Endothelial cell of umbilical vein (primary cell): ENCODE measurements at regions not wholly inside any gene's neighbourhood (a gene's known extent, or its start where the extent isn't known, plus 50 kb on each side); places are given as distances from the start of the nearest gene placed in this dataset.

Experiments
- BruUV-seq: library from RNA; stranded (reverse); fragments of 400-500 nt; replicated peaks from 2 replicates; lab custom pipeline; 2021; lab: Mats Ljungman, UMichigan
- CTCF ChIA-PET: fragments of 300-600, 350-600 bp; sonication (Branson Sonifier 250); formaldehyde crosslinking; loops from one replicate; lab custom pipeline; 2021; ENCODE audit warnings: antibody characterized with exemption, inconsistent platforms; lab: Charles Lee
- POLR2A ChIA-PET: fragments of 300-600, 350-600 bp; sonication (Branson Sonifier 250); formaldehyde crosslinking; loops from one replicate; lab custom pipeline; 2021; ENCODE audit warnings: antibody characterized with exemption, inconsistent platforms; lab: Charles Lee
- DNase-seq: peaks from one replicate; pipeline ENCODE4 v3.0.0-alpha.2; 2011; ENCODE audit warnings: low read depth, low spot score
- FAIRE-seq: peaks from 2 replicates; lab custom pipeline; 2011; peaks lifted over from hg19 to GRCh38; lab: Jason Lieb, UNC
- H2AFZ ChIP-seq: 2 replicates; pipeline ENCODE4 v1.6.0; 2012; ENCODE audit warnings: low read depth, low read length, control low read depth, inconsistent platforms
- H3K27ac ChIP-seq: 2 replicates; pipeline ENCODE4 v1.5.1; 2011; ENCODE audit warnings: low read depth, mild to moderate bottlenecking, control low read depth, low read length, moderate library complexity; ENCODE audit not compliant: insufficient read depth
- H3K27me3 ChIP-seq, 2 experiments: 2 replicates each; pipeline versions ENCODE4 v1.6.0 to v1.6.1; 2011; ENCODE audit warnings: low read length in 2 of 2, mixed read lengths in 1 of 2; ENCODE audit not compliant: control insufficient read depth in 2 of 2, insufficient read depth in 2 of 2
- H3K36me3 ChIP-seq, 2 experiments: 2 replicates in 1 of 2; 3 replicates in 1 of 2; pipeline ENCODE4 v1.5.1; 2011; ENCODE audit warnings: low read length in 2 of 2, mild to moderate bottlenecking in 1 of 2, moderate library complexity in 1 of 2; ENCODE audit not compliant: control insufficient read depth in 2 of 2, insufficient read depth in 2 of 2; ENCODE audit errors: extremely low read depth in 1 of 2
- H3K4me1 ChIP-seq: 3 replicates; pipeline ENCODE4 v1.5.1; 2011; ENCODE audit warnings: mild to moderate bottlenecking, low read length; ENCODE audit not compliant: control insufficient read depth, insufficient read depth; ENCODE audit errors: extremely low read depth
- H3K4me2 ChIP-seq: 2 replicates; pipeline ENCODE4 v1.6.1; 2011; ENCODE audit warnings: low read length, control low read depth, mixed read lengths; ENCODE audit not compliant: insufficient read depth
- H3K4me3 ChIP-seq, 3 experiments: fragments of 200-600 bp in 1 of 3; sonication (generic), shearing (Covaris generic) in 1 of 3; replicated peaks in 1 of 3; 2 replicates each; pipeline ENCODE4 v1.5.1; 2011 to 2016; ENCODE audit warnings: control low read depth in 3 of 3, low read length in 3 of 3, mild to moderate bottlenecking in 2 of 3, inconsistent platforms in 1 of 3, low read depth in 1 of 3, moderate library complexity in 1 of 3; ENCODE audit not compliant: insufficient read depth in 1 of 3
- H3K79me2 ChIP-seq: 2 replicates; pipeline ENCODE4 v1.6.0; 2012; ENCODE audit warnings: low read length, inconsistent platforms; ENCODE audit not compliant: control insufficient read depth, insufficient read depth
- H3K9ac ChIP-seq: replicated peaks from 2 replicates; pipeline ENCODE3; 2011; ENCODE audit warnings: low read length, control low read depth; ENCODE audit not compliant: insufficient read depth; ENCODE audit errors: extremely low read depth
- H3K9me1 ChIP-seq: replicated peaks from 3 replicates; pipeline ENCODE4 v1.6.0; 2011; ENCODE audit warnings: mild to moderate bottlenecking, low read length; ENCODE audit not compliant: control insufficient read depth, insufficient read depth; ENCODE audit errors: extremely low read depth
- H3K9me3 ChIP-seq: replicated peaks from 2 replicates; pipeline ENCODE4 v1.5.1; 2012; ENCODE audit warnings: low read length, inconsistent platforms; ENCODE audit not compliant: control insufficient read depth, insufficient read depth
- H4K20me1 ChIP-seq: replicated peaks from 2 replicates; pipeline ENCODE3; 2011; ENCODE audit warnings: mild to moderate bottlenecking, low read length; ENCODE audit not compliant: control insufficient read depth, insufficient read depth; ENCODE audit errors: extremely low read depth
- EZH2 ChIP-seq: IDR thresholded peaks from 2 replicates; pipeline ENCODE4 v1.6.1; 2012; ENCODE audit warnings: borderline replicate concordance, low read depth, mild to moderate bottlenecking, moderate library complexity, low read length, inconsistent platforms; ENCODE audit not compliant: severe bottlenecking
- FOS ChIP-seq: IDR thresholded peaks from 2 replicates; pipeline ENCODE4 v1.6.1; 2011; ENCODE audit warnings: mild to moderate bottlenecking, low read length, moderate library complexity, borderline replicate concordance; ENCODE audit not compliant: insufficient read depth
- GATA2 ChIP-seq: IDR thresholded peaks from 2 replicates; pipeline ENCODE4 v1.7.0; 2011; ENCODE audit warnings: low read depth, mild to moderate bottlenecking, moderate library complexity, mixed read lengths, low read length; ENCODE audit not compliant: insufficient read length, insufficient read depth
- JUN ChIP-seq: IDR thresholded peaks from 2 replicates; pipeline ENCODE4 v1.6.1; 2011; ENCODE audit warnings: borderline replicate concordance, low read depth; ENCODE audit not compliant: insufficient read length, insufficient read depth
- MYC ChIP-seq: IDR thresholded peaks from one replicate; pipeline ENCODE4 v1.6.1; 2011; ENCODE audit warnings: mild to moderate bottlenecking, low read depth, low read length
- POLR2A ChIP-seq: IDR thresholded peaks from 2 replicates; pipeline ENCODE4 v1.6.1; 2012; ENCODE audit warnings: low read depth, mild to moderate bottlenecking, control low read depth, low read length
- POLR2AphosphoS5 ChIP-seq: IDR thresholded peaks from 2 replicates; pipeline ENCODE4 v1.6.1; 2012; ENCODE audit warnings: low read depth, mild to moderate bottlenecking, control low read depth, low read length, moderate library complexity; ENCODE audit not compliant: insufficient read depth
- dilution Hi-C: fragments of 300-500 bp; cut with MboI; formaldehyde crosslinking; loops from one replicate; pipeline ENCODE4 v1.15.0; 2019; ENCODE audit warnings: low sequenced_read_pairs; ENCODE audit not compliant: extremely low pct_ligation_motif_present
- intact Hi-C: fragments of 100-400 bp; cut with micrococcal nuclease; formaldehyde crosslinking; loops from one replicate; pipeline ENCODE4 v1.10.0; 2022
- TF ChIP-seq, protein P1 (sequence below), 2 donors: IDR thresholded peaks; 1 replicate in 1 of 2; 2 replicates in 1 of 2; pipeline ENCODE4 v1.5.1; 2011; ENCODE audit warnings: low read length in 2 of 2, mild to moderate bottlenecking in 2 of 2, moderate library complexity in 2 of 2, control low read depth in 1 of 2, inconsistent platforms in 1 of 2, low read depth in 1 of 2; ENCODE audit not compliant: insufficient read depth in 1 of 2; ENCODE audit errors: extremely low read depth in 1 of 2
- TF ChIP-seq, protein P2 (sequence below): IDR thresholded peaks from 2 replicates; pipeline ENCODE4 v1.6.1; 2011; ENCODE audit not compliant: insufficient read depth, insufficient read length

DNA sequence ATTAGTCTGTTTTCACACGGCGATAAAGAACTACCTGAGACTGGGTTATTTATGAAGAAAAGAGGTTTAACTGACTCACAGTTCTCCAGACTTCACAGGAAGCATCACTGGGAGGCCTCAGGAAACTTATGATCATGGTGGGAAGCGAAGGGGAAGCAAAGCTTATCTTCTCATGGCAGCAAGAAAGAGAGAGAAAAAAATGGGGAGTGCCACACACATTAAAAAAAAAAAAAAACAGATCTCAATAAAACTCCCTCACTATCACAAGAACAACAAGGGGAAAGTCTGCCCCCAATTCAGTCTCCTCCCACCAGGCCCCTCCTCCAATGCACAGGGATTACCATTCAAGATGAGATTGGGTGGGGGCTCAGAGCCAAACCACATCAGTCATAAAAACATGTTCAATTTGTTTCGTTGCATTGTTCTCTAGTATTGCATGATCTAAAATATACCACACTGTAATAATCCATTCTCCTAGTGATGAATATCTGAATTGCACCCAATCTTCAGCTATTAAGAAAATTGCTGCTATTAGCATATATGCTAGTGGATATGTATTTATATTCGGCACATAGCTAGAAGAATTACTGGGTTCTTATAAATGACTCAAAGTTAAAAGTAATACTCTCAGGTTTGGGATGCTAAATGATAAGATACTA lies 328.9 kb upstream of the KCND2 start:
- H3K4me1 ChIP-seq = no peaks in the 10 kb centered on the region
- no peak for TF ChIP-seq POLR2A
- TF ChIP-seq FOS = no peak
- TF ChIP-seq, protein P1, sequence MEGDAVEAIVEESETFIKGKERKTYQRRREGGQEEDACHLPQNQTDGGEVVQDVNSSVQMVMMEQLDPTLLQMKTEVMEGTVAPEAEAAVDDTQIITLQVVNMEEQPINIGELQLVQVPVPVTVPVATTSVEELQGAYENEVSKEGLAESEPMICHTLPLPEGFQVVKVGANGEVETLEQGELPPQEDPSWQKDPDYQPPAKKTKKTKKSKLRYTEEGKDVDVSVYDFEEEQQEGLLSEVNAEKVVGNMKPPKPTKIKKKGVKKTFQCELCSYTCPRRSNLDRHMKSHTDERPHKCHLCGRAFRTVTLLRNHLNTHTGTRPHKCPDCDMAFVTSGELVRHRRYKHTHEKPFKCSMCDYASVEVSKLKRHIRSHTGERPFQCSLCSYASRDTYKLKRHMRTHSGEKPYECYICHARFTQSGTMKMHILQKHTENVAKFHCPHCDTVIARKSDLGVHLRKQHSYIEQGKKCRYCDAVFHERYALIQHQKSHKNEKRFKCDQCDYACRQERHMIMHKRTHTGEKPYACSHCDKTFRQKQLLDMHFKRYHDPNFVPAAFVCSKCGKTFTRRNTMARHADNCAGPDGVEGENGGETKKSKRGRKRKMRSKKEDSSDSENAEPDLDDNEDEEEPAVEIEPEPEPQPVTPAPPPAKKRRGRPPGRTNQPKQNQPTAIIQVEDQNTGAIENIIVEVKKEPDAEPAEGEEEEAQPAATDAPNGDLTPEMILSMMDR (IDR thresholded peaks at IDR 0.05; ENCODE audit: extremely low read depth in 1 of 2, insufficient read depth in 1 of 2, low read depth in 1 of 2, low read length in 2 of 2) = no peak
- TF ChIP-seq, protein P2, sequence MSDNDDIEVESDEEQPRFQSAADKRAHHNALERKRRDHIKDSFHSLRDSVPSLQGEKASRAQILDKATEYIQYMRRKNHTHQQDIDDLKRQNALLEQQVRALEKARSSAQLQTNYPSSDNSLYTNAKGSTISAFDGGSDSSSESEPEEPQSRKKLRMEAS = no peak
- no peak for TF ChIP-seq EZH2
- no peak for TF ChIP-seq GATA2
- no peak for TF ChIP-seq JUN
- no peak for TF ChIP-seq MYC
- no peak for TF ChIP-seq POLR2AphosphoS5
- H3K9me1 ChIP-seq = no peaks in the 10 kb centered on the region
- H3K79me2 ChIP-seq = no peaks in the 10 kb centered on the region
- FAIRE-seq = no peak
- DNase-seq = no peak
- H3K27me3 ChIP-seq = no peaks in the 10 kb centered on the region
- H3K4me3 ChIP-seq = no peak overlapping the region
- H3K27ac ChIP-seq = no peak overlapping the region
- dilution Hi-C loops (no loop called here), intact Hi-C loops (no loop called here)
- ChIA-PET CTCF (interaction anchor here (1.0 to 1.7 kb wide), 2 partner anchors 8 to 15 kb away, joined by 3 to 13 read pairs; no protein-coding TSS in a partner anchor), POLR2A (no interaction called here)
- H3K4me2 ChIP-seq = no peak overlapping the region
- H4K20me1 ChIP-seq = no peaks in the 10 kb centered on the region
- BruUV-seq = no TSS peak
- no peak overlapping the region for H2AFZ ChIP-seq
- no peaks in the 10 kb centered on the region for H3K36me3 ChIP-seq
- H3K9ac ChIP-seq = no peak overlapping the region
- no peaks in the 10 kb centered on the region for H3K9me3 ChIP-seq
